WI38 (cell line): ENCODE measurements at regions not wholly inside any gene's neighbourhood (a gene's known extent, or its start where the extent isn't known, plus 50 kb on each side); places are given as distances from the start of the nearest gene placed in this dataset.

Experiments used
- H3K4me3 ChIP-seq: 2 replicates; pipeline ENCODE4 v1.5.1; 2011; ENCODE audit warnings: low read depth, mild to moderate bottlenecking, control low read depth, low read length
- TF ChIP-seq, protein P1 (sequence below): IDR thresholded peaks from 2 replicates; pipeline ENCODE4 v1.5.1; 2012; ENCODE audit warnings: low read depth, mild to moderate bottlenecking, control low read depth, low read length

DNA sequence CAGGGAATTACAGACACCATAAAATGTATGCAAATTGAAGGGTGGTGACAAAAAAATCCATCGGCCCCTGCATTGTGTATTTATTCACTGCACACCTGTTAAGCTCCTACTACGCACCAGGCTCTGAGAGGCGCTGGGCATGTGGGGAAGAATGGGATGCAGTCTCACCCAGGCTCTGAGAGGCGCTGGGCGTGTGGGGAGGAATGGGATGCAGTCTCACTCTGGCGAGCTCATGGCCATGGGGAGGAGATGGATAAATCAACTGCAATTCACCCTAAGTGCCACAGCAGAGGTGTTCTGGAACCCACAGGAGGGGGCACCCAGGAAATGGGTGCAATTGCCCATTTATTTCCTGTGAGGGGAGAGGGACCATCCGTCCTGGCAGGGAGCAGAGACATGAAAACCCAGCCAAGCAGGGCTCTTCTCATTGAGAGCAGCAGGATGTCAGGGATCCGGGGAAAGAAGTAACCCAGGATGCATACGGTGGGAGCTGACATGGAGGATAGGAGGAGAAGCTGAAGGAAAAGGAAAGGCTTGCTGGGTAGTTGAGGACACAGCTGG, 798.7 kb downstream of the TBC1D22A start:
- TF ChIP-seq, protein P1, sequence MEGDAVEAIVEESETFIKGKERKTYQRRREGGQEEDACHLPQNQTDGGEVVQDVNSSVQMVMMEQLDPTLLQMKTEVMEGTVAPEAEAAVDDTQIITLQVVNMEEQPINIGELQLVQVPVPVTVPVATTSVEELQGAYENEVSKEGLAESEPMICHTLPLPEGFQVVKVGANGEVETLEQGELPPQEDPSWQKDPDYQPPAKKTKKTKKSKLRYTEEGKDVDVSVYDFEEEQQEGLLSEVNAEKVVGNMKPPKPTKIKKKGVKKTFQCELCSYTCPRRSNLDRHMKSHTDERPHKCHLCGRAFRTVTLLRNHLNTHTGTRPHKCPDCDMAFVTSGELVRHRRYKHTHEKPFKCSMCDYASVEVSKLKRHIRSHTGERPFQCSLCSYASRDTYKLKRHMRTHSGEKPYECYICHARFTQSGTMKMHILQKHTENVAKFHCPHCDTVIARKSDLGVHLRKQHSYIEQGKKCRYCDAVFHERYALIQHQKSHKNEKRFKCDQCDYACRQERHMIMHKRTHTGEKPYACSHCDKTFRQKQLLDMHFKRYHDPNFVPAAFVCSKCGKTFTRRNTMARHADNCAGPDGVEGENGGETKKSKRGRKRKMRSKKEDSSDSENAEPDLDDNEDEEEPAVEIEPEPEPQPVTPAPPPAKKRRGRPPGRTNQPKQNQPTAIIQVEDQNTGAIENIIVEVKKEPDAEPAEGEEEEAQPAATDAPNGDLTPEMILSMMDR = no peak
- H3K4me3 ChIP-seq = no peak overlapping the region

GRCh38 chr22:47558828-47559700, 796.6 kb downstream of the TBC1D22A start:
- TF ChIP-seq, protein P1 = no peak
- no peak overlapping the region for H3K4me3 ChIP-seq

GRCh38 chr22:47556473-47556872, 794.0 kb downstream of the TBC1D22A start:
- TF ChIP-seq, protein P1 = no peak
- H3K4me3 ChIP-seq = no peak overlapping the region

DNA sequence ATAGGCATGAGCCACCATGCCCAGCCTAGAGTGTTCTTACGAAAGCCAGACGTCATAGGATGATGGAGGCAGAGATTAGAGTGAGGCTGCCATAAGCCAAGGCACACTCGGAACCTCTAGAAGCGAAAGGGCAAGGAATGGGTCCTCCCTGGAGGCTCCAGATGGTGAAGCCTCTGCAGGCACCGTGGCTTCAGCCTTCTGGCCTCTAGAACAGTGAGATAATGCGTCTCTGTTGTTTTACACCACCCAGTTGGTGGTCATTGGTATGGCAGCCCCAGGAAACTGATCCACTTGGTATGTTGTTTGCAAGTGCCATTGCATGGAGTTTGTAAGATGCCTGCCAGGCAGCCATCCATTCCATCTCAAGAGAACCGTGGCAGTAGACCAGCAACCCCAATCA, 791.0 kb downstream of the TBC1D22A start:
- no peak overlapping the region for H3K4me3 ChIP-seq
- TF ChIP-seq, protein P1 = no peak

- TF ChIP-seq, protein P1 = no peak
- H3K4me3 ChIP-seq = no peak overlapping the region
These were observed 790.2 kb downstream of the TBC1D22A start for GRCh38 chr22:47552541-47553205.

GRCh38 chr22:47552024-47552423, 789.6 kb downstream of the TBC1D22A start:
- no peak overlapping the region for H3K4me3 ChIP-seq
- TF ChIP-seq, protein P1 = no peak

DNA sequence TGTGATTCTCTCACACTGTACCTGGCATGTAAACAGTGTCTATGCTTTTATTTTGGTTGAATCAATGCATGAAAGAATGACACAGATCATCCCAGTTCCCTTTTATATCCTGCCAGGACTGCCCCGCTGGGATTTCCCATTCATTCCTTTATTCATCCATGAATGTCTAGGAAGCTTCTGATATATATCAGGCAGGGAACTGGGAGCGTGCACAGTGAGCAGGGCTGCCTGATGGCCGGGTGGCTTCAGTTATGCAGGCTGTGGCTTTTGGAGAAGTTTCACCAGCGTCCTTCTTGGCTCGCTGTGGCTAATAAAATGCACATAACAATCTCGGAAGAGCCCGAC, 789.0 kb downstream of the TBC1D22A start:
- TF ChIP-seq, protein P1 = no peak
- no peak overlapping the region for H3K4me3 ChIP-seq
